IMR-90 (cell line): ENCODE measurements at regions not wholly inside any gene's neighbourhood (a gene's known extent, or its start where the extent isn't known, plus 50 kb on each side); places are given as distances from the start of the nearest gene placed in this dataset.

Source experiments
- CEBPB ChIP-seq: IDR thresholded peaks from 2 replicates; pipeline ENCODE4 v1.6.1; 2012; ENCODE audit warnings: low read depth, low read length, improper control_type of control experiment
- CHD1 ChIP-seq: IDR thresholded peaks from 2 replicates; pipeline ENCODE4 v1.6.1; 2012; ENCODE audit warnings: low read depth, low read length, improper control_type of control experiment
- CTCF ChIP-seq: conservative IDR thresholded peaks from 2 replicates; pipeline ENCODE4 v1.5.1; 2012; ENCODE audit warnings: mild to moderate bottlenecking, low read depth, low read length, improper control_type of control experiment
- ELK1 ChIP-seq: fragments of 150-350 bp; IDR thresholded peaks from 2 replicates; pipeline ENCODE4 v1.6.1; 2016; ENCODE audit warnings: low read depth, mild to moderate bottlenecking, low read length, moderate library complexity, borderline replicate concordance
- FOS ChIP-seq: fragments of 150-350 bp; IDR thresholded peaks from 2 replicates; pipeline ENCODE4 v1.6.1; 2016; ENCODE audit warnings: low read depth, low read length
- MAZ ChIP-seq: IDR thresholded peaks from 2 replicates; pipeline ENCODE4 v1.6.1; 2012; ENCODE audit warnings: low read depth, mild to moderate bottlenecking, low read length, improper control_type of control experiment, moderate library complexity, borderline replicate concordance
- NFE2L2 ChIP-seq: fragments of 150-350 bp; IDR thresholded peaks from 2 replicates; pipeline ENCODE4 v1.6.1; 2016; ENCODE audit warnings: low read depth, mild to moderate bottlenecking, low read length
- POLR2A ChIP-seq: IDR thresholded peaks from 2 replicates; pipeline ENCODE4 v1.6.1; 2012; ENCODE audit warnings: mild to moderate bottlenecking, low read depth, low read length
- RAD21 ChIP-seq: IDR thresholded peaks from 2 replicates; pipeline ENCODE4 v1.6.1; 2012; ENCODE audit warnings: low read length, improper control_type of control experiment
- RCOR1 ChIP-seq: IDR thresholded peaks from 2 replicates; pipeline ENCODE4 v1.6.1; 2012; ENCODE audit warnings: mild to moderate bottlenecking, low read length, improper control_type of control experiment; ENCODE audit not compliant: insufficient replicate concordance
- RFX5 ChIP-seq: IDR thresholded peaks from 2 replicates; pipeline ENCODE4 v1.8.0; 2012; ENCODE audit warnings: low read depth, mild to moderate bottlenecking, low read length, moderate library complexity
- SMC3 ChIP-seq: fragments of 150-350 bp; IDR thresholded peaks from 2 replicates; pipeline ENCODE4 v1.6.1; 2016; ENCODE audit warnings: low read depth, mild to moderate bottlenecking, antibody characterized with exemption, low read length, moderate library complexity
- USF2 ChIP-seq: fragments of 150-350 bp; IDR thresholded peaks from 2 replicates; pipeline ENCODE4 v1.6.1; 2017; ENCODE audit warnings: mild to moderate bottlenecking, antibody characterized with exemption, low read length, low read depth

GRCh38 chr18:78293540-78293939, 686.1 kb upstream of the SALL3 start:
- no peak for TF ChIP-seq POLR2A
- no peak for TF ChIP-seq CTCF
- TF ChIP-seq RAD21: no peak
- TF ChIP-seq USF2: no peak
- TF ChIP-seq CEBPB: no peak
- no peak for TF ChIP-seq SMC3
- TF ChIP-seq CHD1: no peak
- no peak for TF ChIP-seq FOS
- TF ChIP-seq NFE2L2: no peak
- no peak for TF ChIP-seq RFX5
- TF ChIP-seq ELK1: no peak
- no peak for TF ChIP-seq MAZ
- no peak for TF ChIP-seq RCOR1
